ENCODE measurements at regions not wholly inside any gene's neighbourhood (a gene's known extent, or its start where the extent isn't known, plus 50 kb on each side); places are given as distances from the start of the nearest gene placed in this dataset.

GRCh38 chrX:82333575-82333974, 1131.7 kb downstream of the SH3BGRL start:
- no peak overlapping the region for H3K4me2 ChIP-seq (ENCODE audit: insufficient read depth, low read length)
- H3K27me3 ChIP-seq (ENCODE audit: control insufficient read depth in 2 of 2, insufficient read depth in 2 of 2, low read length in 2 of 2): no peaks in the 10 kb centered on the region
- H4K20me1 ChIP-seq (replicated peaks; ENCODE audit: control insufficient read depth, insufficient read depth, low read length): no peaks in the 10 kb centered on the region
- no peaks in the 10 kb centered on the region for H3K36me3 ChIP-seq (ENCODE audit: control insufficient read depth, insufficient read depth, low read length)
- ChIA-PET POLR2A (interaction anchor here (0.5 kb wide), 1 partner anchor 290 kb away, joined by 4 read pairs; no protein-coding TSS in a partner anchor), CTCF (ENCODE audit: low intra/inter-chr PET ratio) (no interaction called here)
- ATAC-seq (no peak), FAIRE-seq (no peak), DNase-seq (ENCODE audit: extremely low read depth in 1 of 4, low spot score in 3 of 4) (no peak)
- BruUV-seq (replicated peaks): no TSS peak
- H3K9me3 ChIP-seq (replicated peaks; ENCODE audit: control insufficient read depth, insufficient read depth, low read depth, low read length): no peaks in the 10 kb centered on the region
- H3K9ac ChIP-seq (ENCODE audit: insufficient read depth in 1 of 2, low read depth in 2 of 2, low read length in 2 of 2): no peak overlapping the region
- intact Hi-C loops (cut with micrococcal nuclease) (no loop called here), in situ Hi-C loops (cut with MboI) (no loop called here)
- H3K9me1 ChIP-seq (ENCODE audit: control insufficient read depth, insufficient read depth, low read length): no peaks in the 10 kb centered on the region
- H3K4me1 ChIP-seq (replicated peaks in 1 of 2; ENCODE audit: control insufficient read depth in 2 of 2, insufficient read depth in 2 of 2, low read length in 2 of 2): no peaks in the 10 kb centered on the region
- TF ChIP-seq NEUROD1 (IDR thresholded peaks at IDR 0.05; ENCODE audit: borderline replicate concordance, low read depth, low read length, partially characterized antibody): no peak
- TF ChIP-seq HOMEZ (CRISPR knock-in tag; IDR thresholded peaks at IDR 0.05): no peak
- WGBS (ENCODE audit: insufficient coverage, low coverage, missing lambda C conversion rate): 0% methylated on average over 1 of the region's 1 CpG
- no peak overlapping the region for H3K4me3 ChIP-seq
- H3K79me2 ChIP-seq (ENCODE audit: control insufficient read depth, insufficient read depth, low read length): no peaks in the 10 kb centered on the region
- H3K27ac ChIP-seq (ENCODE audit: extremely low read depth, low read depth, low read length): no peak overlapping the region
- no peak overlapping the region for H2AFZ ChIP-seq (ENCODE audit: low read depth, low read length)

- FAIRE-seq (no peak), ATAC-seq (no peak), DNase-seq (ENCODE audit: extremely low read depth in 1 of 4, low spot score in 3 of 4) (no peak)
- no peaks in the 10 kb centered on the region for H4K20me1 ChIP-seq (replicated peaks; ENCODE audit: control insufficient read depth, insufficient read depth, low read length)
- no peak overlapping the region for H3K4me3 ChIP-seq
- ChIA-PET CTCF (ENCODE audit: low intra/inter-chr PET ratio) (no interaction called here), POLR2A (no interaction called here)
- WGBS (ENCODE audit: insufficient coverage, low coverage, missing lambda C conversion rate): 0% methylated on average over 1 of the region's 1 CpG
- H3K79me2 ChIP-seq (ENCODE audit: control insufficient read depth, insufficient read depth, low read length): no peaks in the 10 kb centered on the region
- no peak overlapping the region for H3K4me2 ChIP-seq (ENCODE audit: insufficient read depth, low read length)
- intact Hi-C loops (cut with micrococcal nuclease) (no loop called here), in situ Hi-C loops (cut with MboI) (no loop called here)
- no peaks in the 10 kb centered on the region for H3K27me3 ChIP-seq (ENCODE audit: control insufficient read depth in 2 of 2, insufficient read depth in 2 of 2, low read length in 2 of 2)
- H3K27ac ChIP-seq (ENCODE audit: extremely low read depth, low read depth, low read length): no peak overlapping the region
- no peak overlapping the region for H2AFZ ChIP-seq (ENCODE audit: low read depth, low read length)
- H3K4me1 ChIP-seq (replicated peaks in 1 of 2; ENCODE audit: control insufficient read depth in 2 of 2, insufficient read depth in 2 of 2, low read length in 2 of 2): no peaks in the 10 kb centered on the region
- H3K9me1 ChIP-seq (ENCODE audit: control insufficient read depth, insufficient read depth, low read length): no peaks in the 10 kb centered on the region
- BruUV-seq (replicated peaks): no TSS peak
- no peak overlapping the region for H3K9ac ChIP-seq (ENCODE audit: insufficient read depth in 1 of 2, low read depth in 2 of 2, low read length in 2 of 2)
- H3K9me3 ChIP-seq (replicated peaks; ENCODE audit: control insufficient read depth, insufficient read depth, low read depth, low read length): no peaks in the 10 kb centered on the region
- H3K36me3 ChIP-seq (ENCODE audit: control insufficient read depth, insufficient read depth, low read length): no peaks in the 10 kb centered on the region
- TF ChIP-seq ZKSCAN1 (IDR thresholded peaks at IDR 0.05; ENCODE audit: low read depth, low read length) (no peak), AFF1 (IDR thresholded peaks at IDR 0.05; ENCODE audit: low read depth in 1 of 2, partially characterized antibody in 2 of 2) (no peak), SFPQ (IDR thresholded peaks at IDR 0.05; ENCODE audit: low read depth, low read length) (no peak), EGR1 (conservative IDR thresholded peaks at IDR 0.05) (no peak), ZNF133 (CRISPR knock-in tag; IDR thresholded peaks at IDR 0.05) (no peak), ZFX (CRISPR knock-in tag; IDR thresholded peaks at IDR 0.05) (no peak)
These were observed 1133.9 kb downstream of the SH3BGRL start for GRCh38 chrX:82335772-82336171.
